GM12878 (cell line): ENCODE measurements at regions not wholly inside any gene's neighbourhood (a gene's known extent, or its start where the extent isn't known, plus 50 kb on each side); places are given as distances from the start of the nearest gene placed in this dataset.

Experiments used
- ATAC-seq: fragments of 200-7000 bp; cut with Tn5 transposase; 3 replicates; pipeline ENCODE4 v1.9.1; 2020; ENCODE audit warnings: mild to moderate bottlenecking, moderate library complexity
- BruUV-seq: library from RNA; stranded (reverse); fragments of 400-500 nt; replicated peaks from 2 replicates; lab custom pipeline; 2021; lab: Mats Ljungman, UMichigan
- CTCF ChIA-PET: fragments of 300-600 bp; sonication (Branson Sonifier 250); formaldehyde crosslinking; extraction: SDS; loops from one replicate; lab custom pipeline; 2021; ENCODE audit warnings: inconsistent platforms; lab: Yijun Ruan, JAX
- POLR2A ChIA-PET: fragments of 350-600 bp; formaldehyde crosslinking; extraction: SDS; loops from one replicate; lab custom pipeline; 2021; ENCODE audit warnings: inconsistent platforms; lab: Charles Lee
- RAD21 ChIA-PET: fragments of 300-600 bp; sonication (Branson Sonifier 250); formaldehyde crosslinking; loops from one replicate; lab custom pipeline; 2023; ENCODE audit warnings: antibody characterized with exemption; ENCODE audit not compliant: unreplicated experiment; lab: Charles Lee
- SMC1A ChIA-PET: fragments of 300-600 bp; sonication (Branson Sonifier 250); formaldehyde crosslinking; loops from one replicate; lab custom pipeline; 2023; ENCODE audit not compliant: unreplicated experiment, uncharacterized antibody; lab: Charles Lee
- DNase-seq: peaks from one replicate; pipeline ENCODE4 v3.0.0-alpha.2; 2011; ENCODE audit warnings: low read depth, low spot score
- FAIRE-seq: peaks from 3 replicates; lab custom pipeline; 2011; peaks lifted over from hg19 to GRCh38; lab: Jason Lieb, UNC
- H2AFZ ChIP-seq: 2 replicates; pipeline ENCODE4 v1.6.0; 2011; ENCODE audit warnings: low read depth, low read length, control low read depth; ENCODE audit not compliant: control insufficient read depth
- H3K27ac ChIP-seq: 2 replicates; pipeline ENCODE4 v1.5.1; 2011; ENCODE audit warnings: control low read depth; ENCODE audit not compliant: control insufficient read depth, insufficient read depth
- H3K27me3 ChIP-seq, 2 experiments: replicated peaks in 1 of 2; 2 replicates each; pipeline versions ENCODE4 v1.6.0 to v1.6.1; 2011; ENCODE audit warnings: low read length in 1 of 2; ENCODE audit not compliant: control insufficient read depth in 2 of 2, insufficient read depth in 2 of 2
- H3K36me3 ChIP-seq, 2 experiments: 2 replicates each; pipeline ENCODE4 v1.5.1; 2011; ENCODE audit warnings: low read length in 1 of 2; ENCODE audit not compliant: control insufficient read depth in 2 of 2, insufficient read depth in 2 of 2
- H3K4me1 ChIP-seq: 2 replicates; pipeline ENCODE4 v1.6.1; 2011; ENCODE audit warnings: mild to moderate bottlenecking, low read length, moderate library complexity, mixed read lengths; ENCODE audit not compliant: control insufficient read depth, insufficient read depth
- H3K4me2 ChIP-seq: 2 replicates; pipeline ENCODE4 v1.6.0; 2011; ENCODE audit warnings: control low read depth; ENCODE audit not compliant: control insufficient read depth, insufficient read depth
- H3K4me3 ChIP-seq: fragments of 200-600 bp; sonication (generic); 2 replicates; pipeline ENCODE4 v1.5.1; 2016
- H3K79me2 ChIP-seq: 2 replicates; pipeline ENCODE4 v1.6.0; 2011; ENCODE audit warnings: low read length; ENCODE audit not compliant: control insufficient read depth, insufficient read depth
- H3K9ac ChIP-seq: 2 replicates; pipeline ENCODE4 v1.8.0; 2011; ENCODE audit warnings: low read length, control low read depth, mixed read lengths; ENCODE audit not compliant: control insufficient read depth, insufficient read depth
- H3K9me3 ChIP-seq: replicated peaks from 3 replicates; pipeline ENCODE4 v1.5.1; 2011; ENCODE audit warnings: mild to moderate bottlenecking, low read length; ENCODE audit not compliant: control insufficient read depth, insufficient read depth
- H4K20me1 ChIP-seq: 2 replicates; pipeline ENCODE4 v1.6.0; 2011; ENCODE audit not compliant: control insufficient read depth, insufficient read depth
- BACH1 ChIP-seq: fragments of 450-650 bp; IDR thresholded peaks from 2 replicates; pipeline ENCODE4 v1.6.1; 2017; ENCODE audit warnings: mild to moderate bottlenecking, borderline replicate concordance
- DPF2 ChIP-seq: fragments of 450-650 bp; IDR thresholded peaks from 2 replicates; pipeline ENCODE4 v1.6.1; 2017; ENCODE audit warnings: mild to moderate bottlenecking
- FOXK2 ChIP-seq: fragments of 450-650 bp; IDR thresholded peaks from 2 replicates; pipeline ENCODE4 v1.6.1; 2017; ENCODE audit warnings: mild to moderate bottlenecking, moderate library complexity
- NFYB ChIP-seq: IDR thresholded peaks from 2 replicates; pipeline ENCODE4 v1.6.1; 2011; ENCODE audit warnings: low read depth, mild to moderate bottlenecking, low read length, improper control_type of control experiment, moderate library complexity; ENCODE audit not compliant: insufficient read depth
- NR2C1 ChIP-seq: fragments of 450-650 bp; IDR thresholded peaks from 2 replicates; pipeline ENCODE4 v1.6.1; 2017; ENCODE audit warnings: antibody characterized with exemption, mild to moderate bottlenecking, moderate library complexity
- PAX8 ChIP-seq: fragments of 450-650 bp; IDR thresholded peaks from 2 replicates; pipeline ENCODE4 v1.6.1; 2017; ENCODE audit warnings: mild to moderate bottlenecking, moderate library complexity
- SREBF1 ChIP-seq: IDR thresholded peaks from 2 replicates; pipeline ENCODE4 v1.6.1; 2012; ENCODE audit warnings: mild to moderate bottlenecking, low read length
- SREBF2 ChIP-seq: IDR thresholded peaks from 2 replicates; pipeline ENCODE4 v1.6.1; 2012; ENCODE audit warnings: mild to moderate bottlenecking, low read length
- ZNF622 ChIP-seq: fragments of 450-650 bp; IDR thresholded peaks from 2 replicates; pipeline ENCODE4 v1.6.1; 2017; ENCODE audit warnings: mild to moderate bottlenecking, inconsistent platforms
- ZZZ3 ChIP-seq: IDR thresholded peaks from 2 replicates; pipeline ENCODE4 v1.6.1; 2011; ENCODE audit warnings: low read depth; ENCODE audit not compliant: control insufficient read depth, insufficient read length
- whole genome bisulfite sequencing: methylation state at CpG from one replicate; pipeline ENCODE4 v1.1.6; 2016; ENCODE audit warnings: low lambda C conversion rate; ENCODE audit not compliant: insufficient replicate concordance, insufficient coverage; ENCODE audit errors: missing lambda C conversion rate; 5-methylcytosine and 5-hydroxymethylcytosine counted together
- in situ Hi-C: fragments of 300-500 bp; cut with MboI; formaldehyde crosslinking; loops from 9 replicates; pipeline ENCODE4 v1.14.3; 2018; ENCODE audit warnings: mixed read lengths
- intact Hi-C: fragments of 100-400 bp; cut with micrococcal nuclease; formaldehyde crosslinking; loops from one replicate; pipeline ENCODE4 v1.14.2; 2022; ENCODE audit not compliant: unreplicated experiment

DNA sequence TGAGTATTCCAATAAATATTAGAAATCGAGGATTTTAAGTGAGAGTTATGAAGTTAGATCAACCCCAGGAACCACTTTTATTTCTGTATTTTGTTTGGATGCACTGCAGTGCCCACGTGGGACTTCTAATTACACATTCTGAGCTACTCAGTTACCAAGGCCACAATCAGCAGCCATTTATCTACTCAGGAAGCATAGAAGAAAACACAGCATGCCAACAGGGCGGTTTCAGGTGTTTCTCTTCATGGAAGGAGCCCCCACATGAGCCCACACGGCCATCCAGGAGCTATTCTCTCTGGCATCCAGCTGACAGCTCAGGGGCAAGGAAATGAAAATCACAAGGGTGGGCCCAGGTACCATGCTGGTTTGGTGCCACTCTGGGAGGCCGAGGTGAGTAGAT, 266.5 kb upstream of the MKLN1 start (continued):
- TF ChIP-seq DPF2, result no peak
- TF ChIP-seq FOXK2, result no peak
- no peak for TF ChIP-seq SREBF2
- no peak for TF ChIP-seq PAX8
- no peak for TF ChIP-seq SREBF1

DNA sequence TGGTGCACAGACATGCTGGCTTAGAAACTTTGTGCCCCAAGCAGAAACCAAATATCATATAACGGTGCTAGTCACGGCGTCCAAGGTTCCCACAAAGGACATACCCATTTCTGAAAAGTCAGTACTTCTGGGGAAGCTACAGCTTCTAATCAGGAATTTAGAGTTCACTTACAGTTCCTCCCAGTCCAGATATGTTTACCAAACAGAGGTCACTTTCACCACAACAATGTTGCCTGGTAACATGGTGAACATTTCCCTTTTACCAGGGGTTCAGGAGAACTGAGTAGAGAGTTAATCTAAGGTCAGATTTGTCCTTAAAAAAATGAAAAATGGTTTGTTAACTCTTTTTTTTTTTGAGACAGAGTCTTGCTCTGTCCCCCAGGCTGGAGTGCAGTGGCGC, 265.9 kb upstream of the MKLN1 start:
- no peak for FAIRE-seq
- ChIA-PET RAD21 (no interaction called here), SMC1A (interaction anchor here (0.6 to 1.1 kb wide), 2 partner anchors 163 to 210 kb away, joined by 3 to 4 read pairs; no protein-coding TSS in a partner anchor), CTCF (interaction anchor here (0.9 to 1.1 kb wide), 2 partner anchors 80 to 165 kb away, joined by 3 to 4 read pairs; no protein-coding TSS in a partner anchor), POLR2A (no interaction called here)
- H3K4me1 ChIP-seq, result 0 out of 2 replicates have a peak, but pooled peaks cover 6% of the 10 kb centered on the region
- no peak overlapping the region for H3K27ac ChIP-seq
- no peak overlapping the region for H2AFZ ChIP-seq
- peaks cover 1 to 3% of the 10 kb centered on the region in 2 experiments; a peak in 2 of 4 replicates for H3K36me3 ChIP-seq
- H3K79me2 ChIP-seq, result no peaks in the 10 kb centered on the region; the same call in 1 of the 2 replicates
- in situ Hi-C loops, result loop anchor here (10.0 kb wide), 1 partner anchor 363 kb away; no protein-coding TSS in a partner anchor
- no peak overlapping the region for H3K4me2 ChIP-seq
- H3K9ac ChIP-seq, result no peak overlapping the region
- WGBS, result 99% methylated on average over 4 of the region's 4 CpGs
- intact Hi-C loops, result no loop called here
- TF ChIP-seq ZNF622 (no peak), NR2C1 (no peak), BACH1 (no peak), ZZZ3 (no peak), NFYB (no peak)
- no peak overlapping the region for H3K4me3 ChIP-seq
- BruUV-seq, result no TSS peak
- no peak for DNase-seq
- no peaks in the 10 kb centered on the region for H3K27me3 ChIP-seq
- no peaks in the 10 kb centered on the region; the same call in 2 of the 3 replicates for H3K9me3 ChIP-seq
- no peaks in the 10 kb centered on the region for H4K20me1 ChIP-seq
- no peak for ATAC-seq
